Sigmoid colon (tissue), 6 donors: ENCODE measurements at regions not wholly inside any gene's neighbourhood (a gene's known extent, or its start where the extent isn't known, plus 50 kb on each side); places are given as distances from the start of the nearest gene placed in this dataset.

ENCODE experiments used
- DNase-seq: peaks from one replicate; pipeline ENCODE4 v3.0.0-alpha.2; 2019
- H3K27ac ChIP-seq, 4 donors: fragments of 200-600 bp; sonication (generic); one replicate each; pipeline ENCODE4 v1.5.1; 2016 to 2019; ENCODE audit warnings: mild to moderate bottlenecking in 1 of 4
- H3K27me3 ChIP-seq, 3 donors: fragments of 200-600 bp; sonication (generic); one replicate each; pipeline ENCODE4 v1.5.1; 2019; ENCODE audit warnings: mild to moderate bottlenecking in 1 of 3
- H3K36me3 ChIP-seq, 4 donors: fragments of 200-600 bp; sonication (generic); one replicate each; pipeline ENCODE4 v1.5.1; 2016 to 2019
- H3K4me1 ChIP-seq, 4 donors: fragments of 200-600 bp; sonication (generic); one replicate each; pipeline ENCODE4 v1.5.1; 2017 to 2019
- H3K4me3 ChIP-seq, 4 donors: fragments of 200-600 bp; sonication (generic); one replicate each; pipeline ENCODE4 v1.5.1; 2017 to 2019; ENCODE audit warnings: mild to moderate bottlenecking in 2 of 4, moderate library complexity in 1 of 4
- H3K9me3 ChIP-seq, 4 donors: fragments of 200-600 bp in 3 of 4; sonication (generic) in 3 of 4; one replicate each; pipeline versions ENCODE4 v1.5.1 to v1.6.1; 2013 to 2019
- EP300 ChIP-seq, 4 donors: sonication (generic); formaldehyde crosslinking; IDR thresholded peaks; one replicate each; pipeline ENCODE4 v1.6.1; 2017; ENCODE audit warnings: antibody characterized with exemption in 4 of 4
- POLR2A ChIP-seq, 2 donors: fragments of 450-650 bp; IDR thresholded peaks; one replicate each; pipeline ENCODE4 v1.6.1; 2016; ENCODE audit warnings: antibody characterized with exemption in 2 of 2, mild to moderate bottlenecking in 2 of 2, moderate library complexity in 2 of 2
- POLR2AphosphoS5 ChIP-seq, 4 donors: sonication (generic); formaldehyde crosslinking; IDR thresholded peaks; one replicate each; pipeline ENCODE4 v1.6.1; 2017; ENCODE audit warnings: antibody characterized with exemption in 4 of 4
- WGBS, 2 donors: extraction: QIAGEN DNeasy Blood & Tissue Kit; methylation state at CpG; one replicate each; pipeline ENCODE4 v1.1.7; 2013; 5-methylcytosine and 5-hydroxymethylcytosine counted together
- intact Hi-C: fragments of 100-400 bp; cut with DNase I; formaldehyde crosslinking; loops from one replicate; pipeline ENCODE4 v1.15.1; 2023
- TF ChIP-seq, protein P1 (sequence below), 4 experiments: fragments of 450-650 bp in 3 of 4; fragments of 200-600 bp in 1 of 4; IDR thresholded peaks; one replicate each; pipeline ENCODE4 v1.5.1; 2016 to 2019; ENCODE audit warnings: antibody characterized with exemption in 4 of 4, mild to moderate bottlenecking in 3 of 4, moderate library complexity in 2 of 4
- donor health status: healthy with polysubstance abuse.
- donor health status: healthy.

DNA sequence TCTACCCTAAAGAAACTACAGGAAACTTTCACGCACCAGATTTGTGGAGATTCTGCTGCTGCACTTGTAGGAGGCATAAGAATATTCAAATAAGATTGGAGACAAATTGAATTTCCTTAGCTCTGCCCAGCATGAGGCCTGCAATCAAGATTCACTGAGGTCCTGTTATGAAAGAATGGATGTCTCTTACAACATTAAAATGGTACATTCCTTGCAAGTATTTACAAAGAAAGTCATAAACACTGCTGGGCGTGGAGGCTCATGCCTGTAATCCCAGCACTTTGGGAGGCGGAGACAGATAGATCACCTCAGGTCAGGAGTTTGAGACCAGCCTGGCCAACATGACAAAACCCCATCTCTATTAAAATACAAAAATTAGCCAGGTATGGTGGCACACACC lies 74.0 kb upstream of the MAP3K4 start:
- Histone ChIP-seq H3K36me3 (no peaks in the 10 kb centered on the region), H3K27ac (no peak overlapping the region), H3K27me3 (no peaks in the 10 kb centered on the region), H3K4me3 (no peak overlapping the region), H3K9me3 (no peaks in the 10 kb centered on the region), H3K4me1 (no peaks in the 10 kb centered on the region)
- TF ChIP-seq EP300 (IDR thresholded peaks at IDR 0.05) (no peak), POLR2AphosphoS5 (IDR thresholded peaks at IDR 0.05) (no peak), POLR2A (IDR thresholded peaks at IDR 0.05) (no peak)
- TF ChIP-seq, protein P1, sequence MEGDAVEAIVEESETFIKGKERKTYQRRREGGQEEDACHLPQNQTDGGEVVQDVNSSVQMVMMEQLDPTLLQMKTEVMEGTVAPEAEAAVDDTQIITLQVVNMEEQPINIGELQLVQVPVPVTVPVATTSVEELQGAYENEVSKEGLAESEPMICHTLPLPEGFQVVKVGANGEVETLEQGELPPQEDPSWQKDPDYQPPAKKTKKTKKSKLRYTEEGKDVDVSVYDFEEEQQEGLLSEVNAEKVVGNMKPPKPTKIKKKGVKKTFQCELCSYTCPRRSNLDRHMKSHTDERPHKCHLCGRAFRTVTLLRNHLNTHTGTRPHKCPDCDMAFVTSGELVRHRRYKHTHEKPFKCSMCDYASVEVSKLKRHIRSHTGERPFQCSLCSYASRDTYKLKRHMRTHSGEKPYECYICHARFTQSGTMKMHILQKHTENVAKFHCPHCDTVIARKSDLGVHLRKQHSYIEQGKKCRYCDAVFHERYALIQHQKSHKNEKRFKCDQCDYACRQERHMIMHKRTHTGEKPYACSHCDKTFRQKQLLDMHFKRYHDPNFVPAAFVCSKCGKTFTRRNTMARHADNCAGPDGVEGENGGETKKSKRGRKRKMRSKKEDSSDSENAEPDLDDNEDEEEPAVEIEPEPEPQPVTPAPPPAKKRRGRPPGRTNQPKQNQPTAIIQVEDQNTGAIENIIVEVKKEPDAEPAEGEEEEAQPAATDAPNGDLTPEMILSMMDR (IDR thresholded peaks at IDR 0.05): no peak
- 60 to 86% methylated on average over 3 of the region's 3 CpGs for WGBS, 2 donors
- intact Hi-C loops: no loop called here
- no peak for DNase-seq

DNA sequence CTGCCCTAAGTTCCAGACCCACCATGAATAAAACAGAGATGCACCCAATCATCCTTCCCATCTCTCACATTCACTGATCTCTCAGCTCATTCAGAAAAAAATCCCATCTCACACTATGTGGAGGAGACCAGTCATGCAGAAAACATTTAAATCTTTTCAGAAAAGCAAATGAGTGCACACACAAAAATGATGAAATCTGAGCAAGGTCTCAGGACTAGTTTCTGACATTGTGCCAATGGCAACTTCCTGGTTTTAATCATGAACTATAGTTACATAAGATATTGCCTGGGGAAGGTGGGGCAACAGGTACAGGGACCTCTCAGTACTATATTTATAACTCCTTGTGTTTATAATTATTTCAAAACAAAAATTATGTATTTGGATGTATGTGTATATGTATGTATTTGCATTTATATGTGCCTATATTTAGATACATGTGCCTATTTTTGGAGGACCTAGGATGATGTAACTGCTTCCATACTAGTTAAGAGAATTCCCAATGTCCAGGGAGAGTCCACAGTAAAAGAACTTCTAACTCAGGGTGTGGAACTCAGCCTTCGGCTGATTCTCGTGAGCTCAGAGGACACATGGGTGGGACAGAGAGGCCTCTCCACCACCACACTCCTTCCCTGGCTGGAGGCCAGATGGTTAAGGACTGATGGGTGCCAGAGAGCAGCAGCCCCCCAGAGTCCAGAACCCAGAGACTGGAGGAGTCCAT lies 71.7 kb upstream of the MAP3K4 start:
- TF ChIP-seq POLR2A (IDR thresholded peaks at IDR 0.05): no peak
- TF ChIP-seq, protein P1 (IDR thresholded peaks at IDR 0.05): no peak
- TF ChIP-seq EP300 (IDR thresholded peaks at IDR 0.05): no peak
- no peaks in the 10 kb centered on the region for H3K36me3 ChIP-seq
- H3K4me1 ChIP-seq: no peaks in the 10 kb centered on the region
- no peak overlapping the region for H3K27ac ChIP-seq
- H3K9me3 ChIP-seq: no peaks in the 10 kb centered on the region
- no peak for DNase-seq
- WGBS, 2 donors: 13 to 86% methylated on average over 2 of the region's 2 CpGs
- intact Hi-C loops: no loop called here
- H3K4me3 ChIP-seq: no peak overlapping the region
- no peaks in the 10 kb centered on the region for H3K27me3 ChIP-seq

DNA sequence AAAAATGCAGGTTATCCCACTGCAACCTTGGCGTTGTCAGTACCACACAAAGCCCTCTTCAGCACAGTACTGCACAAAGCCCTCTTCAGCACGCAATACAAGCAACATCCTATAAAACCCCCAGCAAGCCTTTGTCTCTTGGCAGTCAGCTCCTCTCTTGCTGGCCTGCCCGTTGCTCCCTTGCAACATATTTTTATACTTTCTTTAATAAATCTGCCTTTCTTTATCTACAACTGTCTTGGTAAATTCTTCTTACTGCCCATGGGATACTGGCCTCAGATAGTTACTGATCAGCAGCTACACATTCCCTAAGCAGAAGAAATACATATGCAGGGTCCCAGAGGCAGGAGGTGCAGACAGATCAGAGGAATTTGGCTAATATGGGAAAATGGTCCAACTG lies 70.5 kb upstream of the MAP3K4 start:
- TF ChIP-seq, protein P1 (IDR thresholded peaks at IDR 0.05): no peak
- no peak for TF ChIP-seq POLR2A (IDR thresholded peaks at IDR 0.05)
- no peak for TF ChIP-seq EP300 (IDR thresholded peaks at IDR 0.05)
- TF ChIP-seq POLR2AphosphoS5 (IDR thresholded peaks at IDR 0.05): no peak
- Histone ChIP-seq H3K4me3 (no peak overlapping the region), H3K27ac (no peak overlapping the region), H3K4me1 (no peaks in the 10 kb centered on the region), H3K9me3 (no peaks in the 10 kb centered on the region), H3K27me3 (no peaks in the 10 kb centered on the region), H3K36me3 (no peaks in the 10 kb centered on the region)
- 89 to 91% methylated on average over 3 of the region's 3 CpGs for WGBS, 2 donors
- intact Hi-C loops: no loop called here
- no peak for DNase-seq

DNA sequence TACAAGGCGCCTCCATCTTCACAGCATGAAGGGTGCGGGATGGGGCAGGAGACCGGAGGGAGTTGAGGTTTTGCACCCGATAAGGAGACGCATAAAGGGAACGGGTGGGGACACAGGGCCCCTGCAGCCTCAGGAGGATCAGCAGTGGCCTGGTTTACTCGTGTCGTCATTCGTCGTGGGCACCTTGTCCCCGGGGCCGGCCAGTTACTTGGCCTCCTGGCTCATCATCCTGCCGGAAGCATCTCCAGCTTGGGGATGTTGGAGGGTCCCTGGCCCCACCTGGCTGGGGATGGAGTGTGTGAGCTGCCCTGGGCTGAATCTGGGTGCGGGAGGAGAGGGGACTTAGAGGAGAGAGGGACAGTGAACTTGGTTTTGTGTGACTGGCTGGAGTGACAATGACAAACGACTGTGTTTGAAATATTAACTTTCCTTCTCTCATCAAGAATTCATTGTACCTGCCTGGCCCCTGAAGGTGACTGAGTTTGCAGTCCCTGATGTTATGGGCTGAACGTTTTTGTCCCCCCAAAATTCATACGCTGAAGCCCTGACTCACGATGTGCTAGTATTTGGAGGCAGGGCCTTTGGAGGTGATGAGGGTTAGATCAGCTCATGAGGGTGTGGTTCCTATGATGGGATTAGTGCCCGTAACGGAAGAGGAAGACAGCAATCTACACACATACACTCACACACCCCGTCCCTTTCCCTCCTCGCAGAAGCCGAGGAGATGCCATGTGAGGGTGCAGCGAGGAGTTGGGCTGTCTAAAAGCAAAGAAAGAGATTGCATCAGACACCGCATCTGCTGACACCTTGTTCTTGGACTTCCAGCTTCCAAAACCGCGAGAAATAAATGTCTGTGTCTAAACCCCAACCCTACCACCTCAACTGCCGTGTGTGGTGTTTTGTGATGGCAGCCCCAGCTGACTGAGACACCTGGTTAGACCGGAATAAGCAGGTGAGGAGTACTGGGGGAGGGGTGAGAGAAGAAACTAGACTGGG lies 65.0 kb upstream of the MAP3K4 start:
- Histone ChIP-seq H3K27ac (no peak overlapping the region), H3K36me3 (no peaks in the 10 kb centered on the region), H3K4me3 (no peak overlapping the region), H3K9me3 (no peaks in the 10 kb centered on the region), H3K27me3 (peaks cover 0 to 8% (median 0%) of the 10 kb centered on the region in 3 donors), H3K4me1 (peaks cover 0 to 12% (median 8%) of the 10 kb centered on the region in 4 donors)
- no peak for DNase-seq
- 78 to 88% methylated on average over 29 of the region's 29 CpGs for WGBS, 2 donors
- intact Hi-C loops: no loop called here
- TF ChIP-seq, protein P1 (IDR thresholded peaks at IDR 0.05): no peak
- TF ChIP-seq POLR2A (IDR thresholded peaks at IDR 0.05): no peak
- TF ChIP-seq POLR2AphosphoS5 (IDR thresholded peaks at IDR 0.05): no peak
- no peak for TF ChIP-seq EP300 (IDR thresholded peaks at IDR 0.05)
